Activated CD4-positive, CD25-positive, alpha-beta regulatory T cell treated with anti-CD3 and anti-CD28 coated beads, Interleukin-2, amount 50 U/mL, for 24 hours (primary cell): ENCODE measurements at regions not wholly inside any gene's neighbourhood (a gene's known extent, or its start where the extent isn't known, plus 50 kb on each side); places are given as distances from the start of the nearest gene placed in this dataset.
"Not testable (repeated sequence)": the region's sequence is repeated elsewhere in the genome, so short reads cannot be mapped to it uniquely, and the experiment has no call there.

Experiments
- ATAC-seq, 2 donors: fragments of 150-1000 bp; cut with Tn5 transposase; one replicate each; pipeline ENCODE4 v1.10.0; 2021; ENCODE audit warnings: mild to moderate bottlenecking in 1 of 2, moderate library complexity in 1 of 2

DNA sequence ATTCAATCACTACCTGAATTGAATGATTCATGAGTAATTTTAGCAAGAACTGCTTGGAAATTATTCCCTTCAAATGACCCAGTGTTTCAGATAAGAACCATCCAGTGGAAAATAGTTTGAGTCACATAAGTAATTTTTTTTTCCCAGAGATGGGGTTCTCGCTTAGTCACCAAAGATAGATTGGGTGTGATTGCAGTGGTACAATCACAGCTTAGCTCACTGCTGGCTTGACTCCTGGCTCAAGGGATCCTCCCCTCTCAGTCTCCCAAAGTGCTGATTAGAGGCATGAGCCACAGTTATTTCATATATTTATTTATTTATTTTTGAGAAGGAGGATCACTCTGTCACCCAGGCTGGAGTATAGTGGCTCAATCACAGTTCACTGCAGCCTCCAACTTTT is 574.5 kb upstream of the ARRDC3 start:
- no peak for ATAC-seq

DNA sequence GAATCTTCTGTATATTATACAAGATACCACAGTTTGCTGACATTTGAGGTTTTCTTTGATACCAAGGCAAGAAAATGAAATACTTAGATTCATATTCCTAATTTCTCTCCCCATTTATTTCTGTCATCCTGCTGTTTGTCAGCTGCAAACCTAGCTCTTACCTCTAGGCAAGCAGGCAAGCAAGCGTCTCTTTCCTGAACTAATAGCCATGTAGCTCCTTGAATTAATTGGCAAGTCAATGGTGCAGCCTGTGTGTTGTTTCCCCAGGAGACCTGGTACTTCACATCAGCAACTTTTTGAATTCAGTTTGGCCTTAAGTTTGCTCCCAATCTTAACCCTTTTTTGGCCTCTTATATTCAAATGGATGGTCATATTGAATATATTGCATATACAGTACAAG is 573.6 kb upstream of the ARRDC3 start:
- no peak for ATAC-seq

DNA sequence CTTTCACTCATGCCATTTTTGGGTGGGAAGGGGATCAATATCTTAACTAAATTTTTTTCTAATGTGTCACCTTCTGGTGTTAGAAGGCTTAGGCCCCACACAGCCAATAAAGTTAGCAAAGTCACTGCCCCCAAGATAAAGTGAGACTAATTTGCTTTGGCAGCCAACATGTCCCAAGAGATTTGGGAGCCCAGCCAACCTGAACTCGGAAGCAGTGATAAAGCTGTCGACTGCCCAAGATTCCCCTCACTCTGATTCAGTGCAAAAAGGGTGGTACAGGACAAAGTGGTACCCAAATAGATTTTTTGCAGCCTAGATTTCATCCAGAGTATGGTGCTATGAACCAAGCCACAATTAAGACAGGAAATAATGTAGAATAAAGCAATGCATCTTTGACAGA is 572.5 kb upstream of the ARRDC3 start:
- no peak for ATAC-seq

DNA sequence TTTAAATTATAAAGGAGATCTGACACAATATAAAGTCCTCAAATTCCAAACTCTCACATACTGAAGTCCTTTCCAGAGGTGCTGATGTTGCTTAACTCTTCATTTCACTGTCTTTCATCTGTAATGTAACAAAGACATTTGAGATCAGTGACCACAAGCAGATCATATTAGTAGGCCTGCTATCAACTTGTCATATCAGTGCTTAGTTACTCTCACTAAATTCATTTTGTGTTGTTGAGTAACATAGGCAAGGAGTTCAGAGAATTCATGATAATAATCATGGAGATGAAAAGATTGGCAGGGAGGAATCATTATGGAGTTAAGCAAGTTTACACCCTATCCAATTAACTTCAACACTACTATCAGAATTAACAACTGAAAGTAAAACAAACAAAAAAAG is 571.0 kb upstream of the ARRDC3 start:
- no peak for ATAC-seq

DNA sequence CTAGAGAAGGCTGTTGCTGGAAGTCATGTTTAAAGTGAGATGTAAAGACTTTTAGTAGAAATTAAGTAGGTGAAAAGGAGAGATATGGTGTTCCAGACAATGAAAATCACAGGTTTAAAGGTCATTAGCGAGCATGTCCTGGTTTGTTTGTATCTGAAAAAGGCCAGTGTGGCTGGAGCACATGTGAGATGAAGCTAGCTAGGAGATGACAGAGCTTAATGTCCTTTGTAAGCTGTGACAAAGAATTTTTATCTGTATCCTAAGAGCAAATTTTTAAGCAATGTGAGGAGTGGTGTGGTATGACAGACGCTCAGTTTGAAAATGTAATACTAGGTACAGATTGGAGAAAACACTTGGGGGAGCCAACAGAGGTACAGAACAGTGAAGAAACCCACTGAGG is 567.2 kb upstream of the ARRDC3 start:
- ATAC-seq, result no peak

DNA sequence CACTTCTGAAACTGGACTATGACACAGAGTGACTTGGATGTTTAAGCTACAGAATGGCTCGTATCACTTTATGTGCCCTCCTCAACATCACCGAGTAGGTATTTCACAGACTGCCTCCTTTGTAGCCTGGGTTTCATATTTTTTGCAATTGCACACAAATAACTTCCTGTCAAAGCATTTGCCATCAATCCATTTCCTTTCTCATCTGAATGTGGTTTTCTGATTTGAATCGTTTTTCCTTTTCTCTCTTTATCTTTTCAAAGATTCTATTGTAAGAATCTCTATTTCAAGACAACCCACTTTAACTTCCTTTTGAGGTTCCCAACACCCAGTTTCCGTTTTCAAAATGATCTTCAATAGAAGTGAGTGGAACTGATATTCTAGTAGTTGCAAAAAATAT is 563.8 kb upstream of the ARRDC3 start:
- no peak for ATAC-seq

DNA sequence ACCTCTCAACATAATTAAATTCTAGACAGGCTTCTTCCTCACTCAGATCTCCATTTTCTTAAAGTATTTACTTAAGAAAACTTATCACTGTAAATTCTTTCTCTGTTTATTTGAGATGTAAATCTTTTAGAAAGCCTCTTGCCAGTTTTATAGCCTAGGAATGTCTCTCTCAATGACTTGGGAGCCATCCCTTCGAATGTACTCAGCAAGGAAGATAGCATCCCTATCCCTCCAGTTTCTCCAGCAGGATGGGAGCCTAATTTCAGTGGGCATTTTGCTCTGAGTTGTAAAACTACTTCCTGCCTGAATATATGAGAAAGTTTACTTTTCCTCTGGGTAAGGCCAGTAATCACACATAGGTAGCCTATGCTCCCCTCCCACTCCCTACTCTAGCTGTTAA is 558.5 kb upstream of the ARRDC3 start:
- ATAC-seq, result no peak

- no peak for ATAC-seq
These were observed 555.3 kb upstream of the ARRDC3 start for GRCh38 chr5:91938441-91938840.

GRCh38 chr5:91937121-91937520 is 554.0 kb upstream of the ARRDC3 start:
- no peak for ATAC-seq

DNA sequence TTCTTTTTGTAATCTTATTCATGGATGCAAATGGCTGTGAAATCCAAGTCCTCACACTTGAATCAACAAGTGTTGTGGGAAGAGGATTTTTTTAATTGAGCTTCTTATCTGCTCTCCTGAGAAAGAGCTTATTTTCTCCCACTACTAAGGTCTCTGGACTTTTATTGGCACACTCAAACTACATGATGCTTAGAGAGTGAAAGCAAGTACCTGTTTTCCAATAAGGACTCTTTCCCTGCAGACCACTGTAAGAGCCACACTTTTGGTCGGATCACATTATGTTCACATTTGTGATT is 546.4 kb upstream of the ARRDC3 start:
- no peak for ATAC-seq

- ATAC-seq, result no peak
These were observed 545.8 kb upstream of the ARRDC3 start for GRCh38 chr5:91928754-91929521.

DNA sequence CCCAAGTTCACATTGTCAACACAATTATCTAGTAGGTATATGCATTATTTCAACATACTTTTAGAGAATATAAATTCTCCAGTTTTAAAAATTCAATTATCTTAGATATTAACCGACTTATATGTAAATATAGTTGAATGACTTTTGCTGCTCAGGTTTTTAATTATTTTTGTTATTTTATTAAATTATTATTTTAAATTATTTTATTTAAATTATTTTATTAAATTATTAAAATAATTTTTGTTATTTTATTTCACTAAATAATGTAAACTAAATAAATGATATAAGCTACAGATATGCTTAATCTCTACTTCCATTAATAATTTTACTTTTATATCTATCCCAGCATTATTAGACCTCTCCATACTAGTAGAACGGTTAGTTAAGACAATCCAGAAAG is 544.3 kb upstream of the ARRDC3 start:
- ATAC-seq, result no peak

GRCh38 chr5:91925249-91925648 is 542.1 kb upstream of the ARRDC3 start:
- ATAC-seq, result no peak

- ATAC-seq, result not testable (repeated sequence)
These were observed 534.1 kb upstream of the ARRDC3 start for GRCh38 chr5:91917037-91917814.

- ATAC-seq, result no peak
These were observed 527.5 kb upstream of the ARRDC3 start for GRCh38 chr5:91910655-91911054.

DNA sequence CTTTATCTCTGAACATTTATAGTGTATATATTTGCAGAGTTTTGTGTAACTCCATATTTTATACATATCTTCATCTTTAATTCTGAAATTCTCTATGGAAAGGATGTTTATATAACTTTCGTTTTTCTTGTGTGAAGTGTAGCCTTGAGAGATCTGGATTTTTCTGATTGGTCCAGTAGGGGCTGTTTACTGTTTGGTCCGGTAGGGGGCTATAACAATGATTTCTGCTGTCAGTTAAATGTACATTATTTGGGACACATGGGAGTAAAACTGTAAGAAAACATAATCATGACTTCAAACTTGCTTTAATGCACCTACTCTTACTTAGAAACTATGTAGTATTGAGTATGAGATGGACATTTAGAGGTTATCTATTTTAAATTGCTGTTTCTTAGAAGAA is 527.1 kb upstream of the ARRDC3 start:
- ATAC-seq, result no peak

- ATAC-seq, result no peak
These were observed 523.4 kb upstream of the ARRDC3 start for GRCh38 chr5:91906494-91906893.

- ATAC-seq, result no peak
These were observed 522.9 kb upstream of the ARRDC3 start for GRCh38 chr5:91906027-91906426.

GRCh38 chr5:91898898-91899297 is 515.8 kb upstream of the ARRDC3 start:
- ATAC-seq, result no peak

DNA sequence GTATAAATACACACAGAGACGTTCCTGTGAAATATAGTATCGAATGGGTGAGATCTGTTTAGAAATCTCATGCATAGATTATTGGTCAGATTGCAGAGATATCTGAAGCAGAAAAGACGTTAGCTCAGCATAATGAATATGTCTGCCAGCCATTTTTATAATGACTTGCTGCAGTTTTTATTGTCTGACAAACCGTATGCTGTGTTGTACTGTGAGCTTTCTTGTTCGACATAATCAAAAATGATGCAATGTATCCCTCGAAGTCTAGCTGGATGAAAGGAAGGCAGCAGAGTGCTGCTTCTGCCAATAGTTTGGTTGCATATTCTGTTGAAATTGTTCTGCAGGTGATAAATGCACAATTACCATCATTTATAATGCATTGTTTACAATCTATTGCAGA is 514.9 kb upstream of the ARRDC3 start:
- no peak for ATAC-seq

DNA sequence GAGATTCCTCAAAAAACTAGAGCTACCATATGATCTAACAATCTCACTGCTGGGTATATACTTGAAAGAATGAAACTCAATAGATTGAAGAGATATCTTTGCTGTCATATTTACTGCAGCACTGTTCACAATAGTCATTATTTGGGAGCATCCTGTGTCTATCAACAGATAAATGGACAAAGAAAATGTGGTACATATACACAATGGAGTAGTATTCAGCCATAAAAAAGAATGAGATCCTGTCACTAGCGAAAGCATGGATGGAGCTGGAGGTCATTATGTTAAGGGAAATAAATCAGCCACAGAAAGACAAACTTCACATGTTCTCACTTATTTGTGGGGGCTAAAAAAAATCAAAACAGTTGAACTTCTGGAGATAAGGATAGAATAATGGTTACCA is 505.7 kb upstream of the ARRDC3 start:
- no peak for ATAC-seq

DNA sequence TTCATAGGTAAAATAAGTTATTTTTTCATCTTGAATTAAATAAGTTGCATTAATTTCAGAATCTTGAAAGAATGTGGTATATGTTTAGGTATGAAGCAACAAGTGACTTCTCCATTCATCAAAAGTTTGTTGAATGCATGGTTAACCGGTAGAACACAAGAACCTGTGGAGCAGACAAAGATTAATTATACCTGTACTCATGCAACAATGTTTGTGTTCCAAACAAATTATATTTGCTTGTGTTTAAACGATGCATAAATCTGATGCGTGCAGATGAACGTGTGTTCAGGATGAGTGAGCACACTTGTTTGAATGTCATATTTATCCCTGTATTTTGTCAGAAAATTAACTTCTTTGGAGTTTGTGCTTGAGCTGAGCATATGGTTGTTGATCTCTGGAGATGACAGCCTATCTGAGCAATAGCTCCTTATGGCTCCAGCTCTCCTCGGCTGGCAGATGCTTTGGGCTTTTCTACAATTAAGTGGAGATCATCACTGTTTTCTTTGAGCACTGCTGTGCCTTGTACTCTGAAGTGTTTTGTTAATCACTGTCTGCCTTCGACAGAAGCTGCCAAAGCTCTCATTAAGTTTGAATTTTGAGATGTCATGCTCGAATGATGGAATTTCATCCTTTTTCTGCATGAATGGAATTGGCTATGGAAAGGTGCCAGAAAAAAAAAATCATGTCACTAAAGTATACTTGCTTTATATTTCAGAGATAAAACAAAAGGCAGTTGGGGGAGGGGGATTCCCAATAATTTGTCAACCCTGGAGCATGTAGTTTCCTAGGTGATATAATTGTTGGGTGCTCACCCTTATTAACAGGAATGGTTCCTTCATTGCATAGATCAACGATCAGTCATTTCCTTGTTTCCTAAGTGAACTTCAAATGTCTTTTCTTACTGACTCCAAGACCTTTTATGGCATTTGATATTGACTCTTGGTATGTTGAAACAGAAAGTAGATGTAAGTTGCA is 502.5 kb upstream of the ARRDC3 start:
- no peak for ATAC-seq

DNA sequence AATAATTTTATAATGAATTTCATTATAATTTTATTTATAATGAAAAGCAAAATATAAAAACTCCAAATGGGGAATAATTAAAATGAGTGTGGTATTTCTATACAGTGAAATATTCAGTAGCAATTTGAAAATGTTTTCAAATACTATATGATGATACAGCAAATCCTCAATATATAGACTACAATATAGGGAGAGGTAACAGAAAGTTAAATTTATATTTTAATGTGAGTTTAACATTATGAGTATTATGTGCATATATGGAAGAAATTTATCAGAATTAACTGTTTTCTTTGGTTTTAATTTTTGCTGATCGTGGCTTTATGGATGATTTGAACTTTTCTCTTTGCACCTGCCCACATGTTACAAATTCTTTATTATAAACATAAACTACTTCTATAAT is 500.9 kb upstream of the ARRDC3 start:
- no peak for ATAC-seq
